NAMALWA (cell line): ENCODE measurements at regions not wholly inside any gene's neighbourhood (a gene's known extent, or its start where the extent isn't known, plus 50 kb on each side); places are given as distances from the start of the nearest gene placed in this dataset.
"Not testable (repeated sequence)": the region's sequence is repeated elsewhere in the genome, so short reads cannot be mapped to it uniquely, and the experiment has no call there.

Experiments
- DNase-seq: peaks from one replicate; pipeline ENCODE4 v3.0.0-alpha.2; 2015; ENCODE audit warnings: low spot score

DNA sequence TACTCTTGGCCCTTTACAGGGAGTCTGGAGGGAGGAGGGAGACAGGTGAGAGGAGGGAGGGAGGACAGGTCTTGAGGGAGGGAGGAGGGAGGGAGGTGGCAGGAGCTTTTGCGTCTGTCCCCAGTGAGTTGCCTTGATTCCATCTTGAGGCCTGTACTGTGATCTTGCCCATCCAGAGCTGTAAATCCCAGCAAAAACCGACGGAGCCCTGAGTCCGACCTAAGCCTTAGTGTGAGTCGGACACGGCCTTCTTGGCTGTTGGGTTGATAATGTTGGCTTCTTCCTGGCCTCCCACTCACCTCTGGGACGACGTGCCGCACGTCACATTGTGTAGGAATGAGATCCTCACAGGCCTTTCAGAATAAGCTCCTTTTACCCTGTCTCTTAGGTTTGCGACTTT is 72.5 kb downstream of the RGS12 start:
- DNase-seq = no peak

DNA sequence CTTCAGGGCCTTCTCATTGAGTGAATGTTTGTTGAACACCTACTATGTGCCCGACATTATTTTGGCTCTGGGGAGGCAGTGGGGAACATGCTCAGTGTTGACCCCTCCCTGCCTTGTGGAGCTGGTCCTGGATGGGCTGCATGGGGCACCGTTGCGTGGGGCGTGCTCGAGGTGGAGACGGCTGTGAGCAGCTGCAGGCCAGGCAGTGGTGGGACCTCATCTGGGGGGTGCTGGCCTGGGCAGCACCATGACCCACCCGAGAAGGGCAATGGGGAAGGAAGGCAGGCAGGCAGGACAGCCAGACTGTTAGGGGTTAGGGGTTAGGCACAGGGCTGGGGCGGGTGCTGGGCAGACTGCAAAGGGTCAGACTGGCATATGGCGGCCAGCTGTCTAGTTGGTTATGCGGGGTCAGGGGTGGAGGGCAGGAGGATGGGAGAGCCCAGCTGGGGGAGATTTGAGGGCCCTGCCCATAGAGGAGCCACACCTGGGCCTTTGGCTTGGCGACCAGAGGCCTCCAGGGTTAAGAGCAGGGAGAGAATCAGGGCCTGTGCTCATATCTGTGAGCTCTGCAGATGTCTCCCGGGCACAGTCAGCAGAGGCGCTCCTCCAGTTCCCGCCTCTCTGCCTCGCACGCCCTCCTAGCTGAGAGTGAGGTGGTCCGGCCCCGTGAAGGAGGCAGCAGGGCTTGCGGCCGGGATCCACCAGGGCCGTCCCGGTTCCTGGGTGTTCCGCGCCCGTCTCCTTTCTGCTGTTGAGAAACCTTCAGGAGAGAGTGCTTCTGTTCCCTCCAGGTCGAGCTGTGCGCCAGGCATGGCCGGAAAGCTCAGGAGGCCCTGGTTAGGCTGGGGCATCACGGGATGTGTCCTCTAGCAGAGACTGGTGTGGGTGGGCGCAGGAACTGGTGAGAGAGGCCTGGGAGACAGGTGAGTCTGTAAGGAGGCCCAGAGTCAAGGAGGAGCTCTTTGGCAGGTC is 73.3 kb downstream of the RGS12 start:
- DNase-seq = no peak

DNA sequence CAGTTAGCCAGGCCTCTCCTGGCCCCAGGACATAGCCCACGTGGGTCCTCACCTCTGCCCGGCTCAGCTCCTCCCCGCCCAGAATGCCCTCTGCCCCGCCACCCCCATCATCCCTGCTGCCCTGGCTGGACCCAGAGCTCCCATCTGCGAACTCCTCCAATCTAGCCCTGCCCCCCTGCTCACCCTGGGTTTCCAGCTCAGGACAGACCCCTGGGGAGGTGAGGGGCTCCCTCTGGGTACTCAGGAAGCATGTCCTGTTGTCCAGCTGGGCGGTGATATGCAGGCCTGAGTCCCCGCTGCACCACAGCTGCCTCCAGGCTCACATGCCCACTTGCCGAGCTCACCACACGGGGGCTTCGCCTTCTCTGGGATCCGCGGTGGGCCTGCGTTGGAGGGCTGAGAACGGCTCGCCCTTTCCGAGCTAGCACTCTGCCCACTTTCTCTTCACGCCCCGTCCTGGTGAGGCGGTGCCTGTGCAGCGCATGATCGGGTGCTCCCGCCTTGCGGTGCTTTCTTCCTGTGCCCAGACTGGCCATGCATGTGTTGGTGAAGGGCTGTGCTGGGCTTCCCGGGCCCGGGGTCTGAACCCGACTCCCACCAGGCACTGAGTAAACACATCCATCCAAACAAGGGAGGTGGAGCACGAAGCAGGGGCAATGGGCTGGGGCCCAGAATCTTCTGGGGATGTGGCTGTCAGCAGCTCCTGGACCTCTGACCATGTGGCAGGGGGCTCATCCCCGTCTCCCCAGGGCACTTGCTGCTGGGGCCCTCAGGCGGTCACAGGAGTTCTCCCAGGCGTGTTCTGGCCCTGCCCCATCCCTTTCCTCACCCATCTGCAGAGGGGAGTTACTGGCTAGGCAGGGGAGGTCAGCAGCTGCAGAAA is 74.3 kb downstream of the RGS12 start:
- DNase-seq = no peak

DNA sequence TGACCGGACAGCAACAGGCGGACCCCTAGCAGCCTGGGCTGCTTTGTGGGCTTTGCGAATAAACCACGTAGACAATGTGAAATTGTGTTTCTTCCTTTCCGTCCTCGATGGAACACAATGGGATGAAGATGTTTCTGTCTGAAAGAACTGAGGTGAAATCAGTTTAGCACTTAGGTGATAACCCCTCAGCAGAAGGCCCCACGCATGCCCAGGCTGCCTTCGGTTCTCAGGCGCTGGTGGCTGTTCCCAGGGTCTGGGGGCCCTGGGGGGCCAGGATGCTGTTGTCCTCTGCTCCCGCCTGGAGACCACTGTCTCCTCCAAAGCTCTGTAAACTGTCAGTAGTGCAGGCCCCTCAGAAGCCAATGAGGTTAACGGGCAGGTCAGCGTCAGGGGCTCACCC is 73.9 kb upstream of the HGFAC start:
- DNase-seq = no peak

DNA sequence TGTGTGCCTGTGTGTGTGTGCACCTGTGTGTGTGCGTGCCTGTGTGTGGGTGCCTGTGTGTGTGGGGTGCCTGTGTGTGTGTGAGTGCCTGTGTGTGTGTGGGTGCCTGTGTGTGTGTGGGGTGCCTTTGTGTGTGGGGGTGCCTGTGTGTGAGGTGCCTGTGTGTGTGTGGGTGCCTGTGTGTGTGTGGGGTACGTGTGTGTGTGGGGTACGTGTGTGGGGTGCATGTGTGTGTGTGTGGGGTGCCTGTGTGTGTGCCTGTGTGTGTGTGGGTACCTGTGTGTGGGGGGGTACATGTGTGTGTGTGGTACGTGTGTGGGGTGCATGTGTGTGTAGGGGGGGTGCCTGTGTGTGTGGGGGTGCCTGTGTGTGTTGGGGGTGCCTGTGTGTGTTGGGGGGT is 73.4 kb upstream of the HGFAC start:
- DNase-seq = no peak

DNA sequence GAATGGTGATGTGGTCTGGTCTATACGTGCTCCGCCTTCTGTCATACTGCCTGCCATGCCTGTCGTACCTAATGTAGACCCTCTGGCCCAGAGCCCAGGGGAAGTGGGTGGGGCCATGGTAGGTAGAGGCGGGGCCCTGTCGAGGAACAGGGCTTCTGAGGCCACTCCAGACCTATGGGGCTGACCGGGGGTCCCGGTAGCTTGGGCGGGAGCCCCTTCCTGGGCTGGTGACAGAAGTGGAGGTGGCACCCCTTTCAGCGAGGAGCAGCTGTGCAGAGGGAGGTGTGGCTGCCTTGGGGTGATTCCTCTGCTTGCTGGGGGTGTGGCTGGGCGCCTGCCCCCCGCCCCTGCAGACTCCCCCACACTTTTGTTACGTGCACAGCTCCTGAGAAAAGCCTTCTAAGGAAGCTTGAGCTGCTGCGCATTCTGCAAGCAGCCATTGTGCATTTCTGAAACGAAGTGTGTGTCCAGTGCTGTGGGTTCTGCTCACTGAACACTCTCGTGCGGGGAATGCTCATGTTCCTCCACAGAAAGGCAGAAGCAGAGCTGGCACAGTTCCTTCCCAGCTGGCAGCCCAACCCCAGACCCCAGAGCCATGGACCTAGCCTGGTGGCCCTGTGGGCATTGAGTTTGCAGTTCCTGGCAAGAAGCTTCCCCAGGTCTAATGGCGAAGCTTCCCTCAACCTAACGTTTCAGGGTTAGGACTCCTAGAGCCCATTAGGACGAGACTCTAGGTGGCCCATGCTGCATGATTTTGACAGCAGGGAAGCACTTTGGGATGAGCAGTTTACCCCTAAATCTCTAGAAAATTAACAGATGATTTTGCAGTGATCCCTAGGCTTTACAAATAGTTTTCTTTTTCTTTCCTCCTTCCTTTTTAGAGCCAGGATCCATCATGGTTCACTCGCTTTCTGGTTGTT is 72.7 kb upstream of the HGFAC start:
- no peak for DNase-seq

DNA sequence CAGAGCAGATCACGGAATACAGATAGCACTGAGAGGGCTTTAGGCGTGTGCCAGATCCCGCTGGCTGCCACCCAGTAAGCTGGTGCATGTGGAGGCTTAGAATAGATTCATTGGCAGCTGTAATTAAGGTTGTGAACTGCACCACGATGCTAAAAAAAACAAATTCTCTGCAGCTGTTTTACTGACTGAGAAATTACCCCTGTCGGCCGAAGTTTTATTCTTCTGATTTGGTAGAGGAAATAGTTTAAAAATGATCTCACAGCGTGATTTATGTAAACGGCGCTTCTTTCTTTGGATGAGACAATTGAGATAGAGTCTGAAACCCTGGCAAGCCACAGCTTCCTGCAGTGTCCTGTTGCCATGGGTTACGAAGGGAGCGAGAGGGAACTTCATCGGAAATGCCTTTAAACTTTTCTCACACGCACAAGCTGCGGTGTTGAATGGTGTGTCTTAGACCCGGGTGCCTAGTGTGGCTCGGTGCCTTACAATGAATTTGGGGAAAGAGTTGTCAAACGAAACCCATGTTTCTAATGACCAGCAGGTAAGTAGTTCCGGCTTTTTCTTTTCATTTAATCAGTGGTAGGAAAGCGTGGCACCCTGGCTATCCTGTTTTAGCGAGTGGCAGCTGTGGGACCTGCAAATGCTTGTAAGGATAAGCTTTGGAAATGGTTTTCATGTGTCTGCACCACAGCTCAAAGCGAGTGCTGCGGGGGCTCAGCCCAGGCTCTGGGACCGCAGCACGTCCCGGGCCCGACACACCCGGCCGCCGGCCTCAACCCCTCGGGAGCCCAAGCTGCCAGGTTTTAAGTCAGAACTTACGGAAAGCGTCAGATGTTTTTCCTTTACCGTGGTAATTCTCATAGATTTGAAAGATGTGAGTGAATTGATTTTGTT is 71.7 kb upstream of the HGFAC start:
- DNase-seq = peak; percentile 31

DNA sequence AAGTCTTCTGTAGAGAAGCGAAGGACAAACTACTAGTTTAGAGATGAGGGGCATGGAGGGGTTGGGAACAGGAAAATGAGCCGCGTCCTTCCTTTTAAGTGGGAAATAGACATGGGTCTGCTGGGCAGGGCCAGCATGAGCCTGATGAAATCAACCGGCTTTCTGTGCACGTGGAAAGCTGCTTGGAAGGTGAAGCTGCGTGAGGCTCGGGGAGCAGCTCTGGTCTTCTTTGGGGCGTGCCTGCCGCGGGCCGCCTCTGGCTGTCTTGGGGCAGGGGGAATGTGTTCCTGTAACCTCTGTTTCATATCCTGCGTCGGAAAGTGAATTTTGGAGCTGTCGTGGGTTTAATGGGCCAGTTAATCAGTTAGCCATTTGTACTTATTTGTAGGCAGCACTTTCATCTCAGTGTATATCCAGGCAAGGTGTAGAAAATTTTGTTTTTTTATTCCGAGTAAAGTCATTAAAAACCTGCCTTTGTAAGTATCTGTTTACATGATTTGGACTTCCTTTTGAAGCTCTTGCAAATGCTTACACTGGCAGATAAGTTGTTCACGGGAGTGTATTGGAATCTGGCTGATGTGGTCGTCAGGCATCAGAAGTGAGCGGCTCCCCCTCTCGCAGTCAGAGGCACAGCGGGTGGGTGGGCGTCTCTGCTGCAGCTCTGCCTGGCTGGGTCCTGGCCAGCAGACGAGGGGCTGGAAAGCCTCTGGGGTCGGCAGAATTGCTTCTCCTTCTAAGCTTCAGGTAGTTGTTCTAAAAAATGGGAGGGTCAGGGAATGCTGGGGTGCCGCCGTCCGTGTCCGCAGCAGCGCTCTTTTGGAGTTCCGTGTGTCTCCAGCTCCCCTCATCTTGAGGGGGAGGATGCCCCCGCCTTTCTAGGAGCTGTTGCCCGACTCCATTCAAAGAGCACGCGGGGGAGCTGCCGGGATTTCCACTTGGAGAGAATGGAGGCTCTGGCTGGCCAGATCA is 70.5 kb upstream of the HGFAC start:
- DNase-seq = no peak

DNA sequence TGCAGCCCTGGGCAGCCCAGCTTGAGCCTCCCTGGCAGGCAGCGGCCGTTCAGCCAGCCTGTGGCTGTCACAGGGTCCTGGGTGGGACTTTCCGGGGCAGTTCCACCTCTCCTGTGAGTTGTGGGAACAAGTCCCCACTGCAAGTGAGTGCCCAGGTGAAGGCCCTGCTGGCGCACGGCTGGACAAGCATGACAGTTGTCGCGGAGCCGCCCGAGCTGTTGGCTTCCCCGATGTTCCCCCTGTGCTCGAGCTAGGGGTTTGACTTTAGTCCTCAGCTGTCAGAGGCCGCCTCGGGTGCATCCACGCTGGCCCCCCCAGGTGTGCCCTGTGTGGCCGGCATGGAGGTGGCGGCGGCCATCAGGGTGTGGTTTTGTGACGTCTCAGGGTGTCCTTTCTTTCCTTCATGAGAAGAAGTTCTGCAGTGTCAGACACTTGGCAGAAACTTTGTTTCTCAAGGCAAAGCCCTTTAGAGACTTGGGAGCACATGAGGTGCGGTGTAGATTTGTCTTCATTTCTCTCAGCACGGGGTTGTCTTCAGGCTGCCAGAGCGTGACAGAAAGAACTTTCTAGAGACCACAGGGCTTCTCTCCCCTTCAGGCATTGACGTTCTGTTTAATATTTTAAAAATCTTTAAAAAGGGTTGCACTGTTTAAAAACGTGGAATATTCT is 69.4 kb upstream of the HGFAC start:
- DNase-seq = no peak

DNA sequence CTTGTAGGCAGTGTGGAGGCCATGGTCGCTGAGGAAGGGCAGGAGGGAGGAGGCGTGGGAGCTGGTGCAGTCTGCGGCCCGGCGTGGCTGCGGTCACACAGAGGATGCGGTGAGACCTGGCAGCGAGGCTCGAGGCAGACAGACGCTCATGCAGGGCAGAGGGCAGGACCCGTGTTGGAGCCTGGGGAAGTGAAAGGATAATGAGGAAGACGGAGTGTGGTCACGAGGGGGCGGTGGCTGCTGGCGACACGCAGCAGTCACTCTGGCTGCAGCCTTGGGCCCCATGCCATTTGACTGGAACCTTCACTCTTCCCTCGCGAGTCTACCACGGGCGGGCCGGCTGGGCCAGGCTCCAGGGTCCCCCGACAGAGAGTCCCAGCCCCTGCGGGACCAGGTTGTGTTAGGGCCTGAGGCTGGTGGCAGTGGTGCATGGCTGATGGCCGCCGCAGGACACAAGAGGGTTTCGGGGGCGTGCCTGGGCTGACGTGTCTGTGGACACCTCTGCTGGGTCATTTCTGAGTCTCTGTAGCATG is 68.8 kb upstream of the HGFAC start:
- no peak for DNase-seq

DNA sequence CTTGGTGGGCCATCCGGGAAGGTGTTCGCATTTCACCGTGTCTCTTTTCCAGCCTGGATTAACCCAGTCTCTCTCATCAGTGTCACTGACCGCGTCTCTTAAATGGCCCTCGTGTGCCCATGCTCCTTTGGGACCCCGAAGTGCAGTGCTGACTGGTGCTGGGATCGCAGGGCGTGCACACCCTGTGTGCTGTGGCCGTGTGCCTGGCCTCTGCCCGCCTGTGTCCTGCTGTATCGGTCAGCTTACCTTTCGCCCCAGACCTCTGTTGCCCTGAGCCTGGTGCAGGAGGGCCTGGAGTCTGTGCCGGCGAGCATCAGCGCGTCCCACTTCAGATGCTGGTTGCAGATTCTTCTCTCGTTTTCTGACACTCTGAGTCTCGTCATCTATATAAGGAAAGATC is 68.3 kb upstream of the HGFAC start:
- no peak for DNase-seq

DNA sequence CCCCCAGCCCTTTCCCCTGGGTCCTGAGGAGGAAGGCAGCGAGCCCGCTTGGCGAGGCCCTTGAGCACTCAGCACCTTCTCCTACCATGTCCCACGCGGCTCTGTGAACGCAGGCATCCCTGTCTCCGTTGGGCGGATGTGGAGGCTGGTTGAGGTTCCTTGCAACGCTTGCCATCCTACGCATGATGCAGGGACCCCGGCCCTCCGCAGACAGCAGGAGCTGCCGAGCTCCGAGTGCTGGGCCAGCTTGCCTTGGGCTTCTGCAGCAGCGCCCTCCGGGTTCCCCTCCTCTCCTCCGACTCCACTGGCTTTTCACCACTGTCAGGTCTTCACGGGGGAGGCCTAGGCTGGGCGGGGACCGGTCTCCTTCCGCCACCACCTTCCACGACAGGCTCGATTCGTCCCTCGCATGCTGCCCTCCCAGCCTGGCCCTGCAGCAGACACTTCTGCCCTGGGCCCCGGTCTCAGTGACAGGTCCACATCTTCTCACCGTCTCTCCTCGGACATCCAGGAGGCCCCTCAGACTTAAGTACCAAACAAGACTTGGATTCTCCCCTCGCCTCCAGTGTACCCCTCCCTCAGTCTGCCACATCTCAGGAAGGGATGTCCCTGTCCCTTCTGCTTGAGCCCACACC is 67.6 kb upstream of the HGFAC start:
- DNase-seq = no peak

DNA sequence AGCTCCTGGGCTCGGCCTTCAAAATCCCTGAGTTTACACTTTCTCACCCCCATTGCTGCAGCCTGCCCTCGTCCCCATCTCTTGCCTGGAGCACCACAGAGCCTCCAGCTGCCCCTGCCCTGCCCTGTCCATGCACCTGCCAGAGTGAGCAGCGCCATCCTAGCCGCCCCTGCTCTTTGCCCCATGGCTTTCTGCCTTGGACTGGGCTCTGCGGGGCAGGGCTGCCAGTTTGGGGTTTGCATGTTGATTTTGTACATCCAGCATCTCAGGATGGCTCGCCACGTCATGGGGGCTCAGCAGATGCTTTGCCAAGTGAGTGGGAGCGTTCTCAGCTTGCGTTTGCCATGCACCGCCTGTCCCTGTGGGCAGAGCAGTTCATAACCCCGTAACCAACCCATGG is 67.1 kb upstream of the HGFAC start:
- no peak for DNase-seq

DNA sequence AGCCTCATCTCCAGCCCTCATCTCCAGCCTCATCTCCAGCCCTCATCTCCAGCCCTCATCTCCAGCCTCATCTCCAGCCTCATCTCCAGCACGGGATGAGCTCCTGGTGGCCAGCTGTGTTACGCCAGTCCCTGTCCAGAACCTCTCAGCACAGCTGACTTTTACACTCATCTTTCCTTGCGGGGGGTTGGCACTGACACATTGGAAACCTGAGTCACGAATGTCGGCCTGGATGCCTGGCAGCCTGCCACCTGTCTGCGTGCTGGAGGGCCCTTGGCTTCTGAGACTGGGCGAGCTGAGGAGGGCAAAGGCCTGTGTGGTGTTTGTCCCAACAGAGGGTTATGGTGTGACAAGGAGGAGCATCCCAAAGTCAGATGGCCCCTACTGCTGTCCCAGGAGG is 66.1 kb upstream of the HGFAC start:
- DNase-seq = no peak

DNA sequence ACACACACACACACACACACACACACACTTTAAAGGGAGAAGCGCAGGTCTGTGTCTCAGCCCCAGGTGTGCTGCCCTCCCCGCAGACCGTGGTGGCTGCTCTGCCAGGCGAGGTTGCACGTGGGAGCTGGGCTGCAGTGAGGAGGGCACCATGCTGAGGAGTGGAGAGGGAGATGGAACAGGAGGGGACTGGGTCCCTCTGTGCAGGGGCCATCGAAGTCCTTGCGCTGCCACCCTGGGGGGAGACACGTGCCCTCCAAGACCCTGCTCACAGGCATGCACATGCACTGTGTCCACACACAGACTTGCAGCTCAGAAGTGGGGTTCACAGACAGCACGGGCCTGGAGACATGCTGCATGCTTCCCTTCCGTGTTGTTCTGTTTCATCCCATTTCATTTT is 65.5 kb upstream of the HGFAC start:
- no peak for DNase-seq

DNA sequence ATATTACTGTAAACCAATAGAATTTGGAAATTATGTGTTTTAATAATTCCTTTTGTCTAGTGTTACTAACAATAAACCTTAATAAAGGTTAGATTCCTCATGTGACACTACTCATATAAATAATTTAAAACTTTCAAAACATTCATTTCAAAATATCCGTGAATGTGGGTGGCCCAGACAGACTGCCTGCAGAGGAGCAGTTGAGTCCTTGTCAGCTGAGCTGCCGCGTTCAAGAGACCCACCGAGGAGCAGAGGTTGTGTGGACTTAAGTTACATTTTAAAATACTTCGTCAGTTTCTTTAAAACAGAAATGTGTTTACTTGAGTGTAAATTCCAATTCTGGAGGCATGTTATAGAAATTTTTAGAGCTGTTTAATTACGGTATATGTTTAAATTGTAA is 64.2 kb upstream of the HGFAC start:
- no peak for DNase-seq

DNA sequence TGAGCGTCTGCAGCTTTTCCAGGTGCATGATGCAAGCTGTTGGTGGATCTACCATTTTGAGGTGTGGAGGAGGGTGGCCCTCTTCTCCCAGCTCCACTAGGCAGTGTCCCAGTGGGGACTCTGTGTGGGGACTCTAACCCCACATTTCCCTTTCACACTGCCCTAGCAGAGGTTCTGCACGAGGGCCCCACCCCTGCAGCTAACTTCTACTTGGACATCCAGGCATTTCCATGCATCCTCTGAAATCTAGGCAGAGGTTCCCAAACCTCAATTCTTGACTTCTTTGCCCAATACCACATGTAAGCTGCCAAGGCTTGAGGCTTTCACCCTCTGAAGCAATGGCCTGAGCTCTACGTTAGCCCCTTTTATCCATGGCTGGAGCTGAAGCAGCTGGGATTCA is 61.4 kb upstream of the HGFAC start:
- not testable (repeated sequence) for DNase-seq

DNA sequence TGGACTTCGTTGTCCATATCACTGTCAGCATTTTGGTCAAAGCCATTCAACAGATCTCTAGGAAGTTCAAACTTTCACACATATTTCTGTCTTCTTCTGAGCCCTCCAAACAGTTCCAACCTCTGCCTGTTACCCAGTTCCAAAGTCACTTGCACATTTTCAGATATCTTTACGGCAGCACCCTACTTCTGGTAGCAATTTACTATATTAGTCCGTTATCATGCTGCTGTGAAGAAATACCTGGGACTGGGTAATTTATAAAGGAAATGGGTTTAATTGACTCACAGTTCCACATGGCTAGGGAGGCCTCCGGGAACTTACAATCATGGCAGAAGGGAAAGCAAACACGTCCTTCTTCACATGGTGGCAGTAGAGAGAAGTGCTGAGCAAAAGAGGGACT is 60.6 kb upstream of the HGFAC start:
- DNase-seq = not testable (repeated sequence)
